ENCODE measurements at regions not wholly inside any gene's neighbourhood (a gene's known extent, or its start where the extent isn't known, plus 50 kb on each side); places are given as distances from the start of the nearest gene placed in this dataset.

DNA sequence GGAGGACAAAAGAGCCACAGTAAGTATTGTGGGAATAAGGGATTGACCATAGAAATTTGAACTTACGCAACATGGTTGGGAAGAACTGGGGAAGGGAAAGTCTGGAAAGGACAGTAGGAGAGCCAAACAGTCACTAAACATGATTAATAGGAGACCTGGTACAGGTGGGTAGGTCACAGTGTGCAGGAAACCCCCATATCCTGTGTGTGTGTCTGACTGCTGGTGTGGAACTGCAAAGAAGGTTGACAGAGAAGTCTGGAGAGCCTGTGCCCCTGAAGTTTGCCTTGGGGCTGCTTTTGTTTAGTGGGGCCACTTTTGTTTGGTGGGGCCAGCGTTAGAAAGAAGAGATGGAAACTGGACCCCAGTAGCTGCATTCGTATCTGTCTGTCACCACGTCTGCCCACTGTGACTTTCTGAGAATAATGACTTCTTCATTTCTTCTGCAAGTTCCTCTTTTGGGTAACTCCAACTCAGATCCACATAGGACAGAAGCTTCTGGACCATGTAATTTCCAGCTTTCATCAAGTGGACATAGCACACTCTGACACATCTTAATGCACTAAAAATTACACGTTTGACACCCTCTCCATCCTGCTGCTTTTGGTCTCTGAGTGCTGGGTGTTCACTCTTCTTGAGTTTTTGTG, 126.8 kb upstream of the RAG2 start:
- Histone ChIP-seq H3K4me3 (ENCODE audit: low read length) (no peak overlapping the region), H3K27ac (ENCODE audit: low read length) (no peak overlapping the region), H3K9me3 (ENCODE audit: control insufficient read depth, low read length) (no peaks in the 10 kb centered on the region), H3K27me3 (ENCODE audit: control insufficient read depth, insufficient read depth) (no peaks in the 10 kb centered on the region), H3K4me1 (ENCODE audit: control insufficient read depth, insufficient read depth, low read length) (no peaks in the 10 kb centered on the region)
- ATAC-seq, result no peak
- DNase-seq, result no peak
- WGBS, result 74% methylated on average over 5 of the region's 5 CpGs
- intact Hi-C loops (cut with DNase I), result no loop called here

DNA sequence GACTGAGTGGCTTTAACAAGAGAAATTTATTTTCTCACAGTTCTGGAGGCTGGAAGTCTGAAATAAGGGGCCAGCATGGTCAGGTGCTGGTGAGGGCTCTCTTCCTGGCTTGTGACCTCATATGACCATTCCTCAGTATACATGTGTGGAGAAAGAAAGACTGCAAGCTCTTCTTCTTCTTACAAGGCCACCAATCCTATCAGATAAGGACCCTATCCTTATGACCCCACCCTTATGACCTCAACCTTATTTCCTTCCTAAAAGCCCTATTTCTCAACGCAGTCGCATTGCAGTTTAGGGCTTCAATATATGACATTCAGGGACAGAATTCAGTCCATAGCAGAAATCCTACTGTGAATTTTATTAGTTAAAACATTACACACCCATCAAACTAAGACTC, 124.4 kb upstream of the RAG2 start:
- Histone ChIP-seq H3K27ac (ENCODE audit: low read length) (no peak overlapping the region), H3K4me1 (ENCODE audit: control insufficient read depth, insufficient read depth, low read length) (no peaks in the 10 kb centered on the region), H3K4me3 (ENCODE audit: low read length) (no peak overlapping the region), H3K9me3 (ENCODE audit: control insufficient read depth, low read length) (no peaks in the 10 kb centered on the region), H3K27me3 (ENCODE audit: control insufficient read depth, insufficient read depth) (no peaks in the 10 kb centered on the region)
- intact Hi-C loops (cut with DNase I), result no loop called here
- ATAC-seq (no peak), DNase-seq (no peak)
- 80% methylated on average over 2 of the region's 2 CpGs for WGBS

DNA sequence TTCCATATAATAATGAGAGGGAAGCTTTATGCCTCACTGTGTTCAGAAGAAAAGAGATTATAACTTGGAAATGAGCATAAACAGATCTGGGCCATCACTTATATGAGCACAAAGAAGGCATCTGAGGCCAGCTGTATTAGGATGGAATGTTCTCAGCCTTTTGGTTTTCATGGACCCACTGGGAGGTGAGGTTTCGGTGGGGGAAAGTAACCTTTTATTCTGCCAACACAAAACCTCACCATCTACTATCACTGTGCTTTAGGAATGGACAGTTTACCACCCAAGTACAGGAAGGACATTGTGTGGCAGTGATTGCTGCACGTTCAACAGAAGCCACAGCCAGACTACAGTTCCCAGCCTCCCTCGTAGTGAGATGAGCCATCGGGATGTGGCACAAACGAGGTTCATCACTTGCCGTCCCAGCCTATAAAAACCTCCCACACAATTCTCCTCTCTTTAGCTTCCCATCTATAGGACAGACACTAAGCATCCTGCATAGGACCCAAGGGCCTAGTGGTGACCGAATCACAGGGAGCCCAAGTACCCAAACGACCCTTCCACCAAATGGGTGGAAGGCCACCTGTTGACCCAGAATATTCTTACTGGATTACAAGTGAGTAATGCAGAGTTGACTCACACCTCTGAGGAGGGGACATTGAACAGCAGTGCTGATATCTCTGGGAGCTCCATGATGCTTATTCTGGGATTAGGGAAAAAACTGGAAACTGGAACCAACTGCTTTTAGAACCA, 121.5 kb upstream of the RAG2 start:
- H3K27ac ChIP-seq (ENCODE audit: low read length), result no peak overlapping the region
- ATAC-seq (no peak), DNase-seq (no peak)
- no peaks in the 10 kb centered on the region for H3K9me3 ChIP-seq (ENCODE audit: control insufficient read depth, low read length)
- no peak overlapping the region for H3K4me3 ChIP-seq (ENCODE audit: low read length)
- intact Hi-C loops (cut with DNase I), result no loop called here
- no peaks in the 10 kb centered on the region for H3K27me3 ChIP-seq (ENCODE audit: control insufficient read depth, insufficient read depth)
- 72% methylated on average over 8 of the region's 8 CpGs for WGBS
- no peaks in the 10 kb centered on the region for H3K4me1 ChIP-seq (ENCODE audit: control insufficient read depth, insufficient read depth, low read length)

DNA sequence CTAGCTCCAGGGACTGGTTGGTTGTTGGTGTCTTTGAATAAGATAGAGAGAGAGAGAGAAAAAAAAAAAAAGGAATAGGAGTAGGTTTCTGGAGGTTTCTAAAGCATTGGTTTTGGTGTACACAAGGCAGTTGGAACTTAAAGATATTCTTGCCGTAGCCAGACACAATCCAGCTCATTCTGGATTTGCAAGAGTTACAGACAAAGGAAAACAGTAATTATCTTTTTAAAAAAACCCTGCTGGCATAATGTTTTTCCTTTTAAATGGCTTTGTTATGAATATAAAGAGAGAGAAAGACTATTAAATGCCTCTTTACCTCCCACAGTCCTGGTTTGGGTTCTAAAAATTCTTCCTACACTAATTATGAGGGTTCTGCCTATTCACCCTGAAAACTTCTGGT, 120.4 kb upstream of the RAG2 start:
- no peaks in the 10 kb centered on the region for H3K27me3 ChIP-seq (ENCODE audit: control insufficient read depth, insufficient read depth)
- WGBS, result 26% methylated on average over 1 of the region's 1 CpG
- no peak for DNase-seq
- no peaks in the 10 kb centered on the region for H3K4me1 ChIP-seq (ENCODE audit: control insufficient read depth, insufficient read depth, low read length)
- no peak overlapping the region for H3K4me3 ChIP-seq (ENCODE audit: low read length)
- no peaks in the 10 kb centered on the region for H3K9me3 ChIP-seq (ENCODE audit: control insufficient read depth, low read length)
- intact Hi-C loops (cut with DNase I), result no loop called here
- H3K27ac ChIP-seq (ENCODE audit: low read length), result no peak overlapping the region
- ATAC-seq, result no peak

DNA sequence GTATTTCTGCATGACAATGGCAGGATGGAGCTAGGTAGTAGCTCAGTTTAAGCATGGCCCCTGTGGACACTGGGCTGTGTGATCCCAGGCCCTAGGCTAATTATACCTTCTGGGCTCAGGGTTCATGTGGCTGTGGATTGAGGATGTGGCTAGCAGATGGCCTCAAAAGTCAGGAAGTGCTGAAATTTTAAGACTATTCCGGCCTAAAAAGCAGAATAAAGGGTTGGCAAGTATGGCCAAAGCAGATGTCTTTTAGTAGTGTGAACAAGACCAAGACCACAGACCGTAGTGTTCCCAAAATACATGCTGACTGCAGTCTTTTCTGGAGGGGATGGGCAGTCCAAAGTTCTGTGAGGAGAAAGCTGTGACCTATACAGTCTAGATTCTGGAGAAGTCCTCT, 115.7 kb upstream of the RAG2 start:
- intact Hi-C loops (cut with DNase I), result no loop called here
- Histone ChIP-seq H3K4me1 (ENCODE audit: control insufficient read depth, insufficient read depth, low read length) (no peaks in the 10 kb centered on the region), H3K27me3 (ENCODE audit: control insufficient read depth, insufficient read depth) (no peaks in the 10 kb centered on the region), H3K4me3 (ENCODE audit: low read length) (no peak overlapping the region), H3K9me3 (ENCODE audit: control insufficient read depth, low read length) (no peaks in the 10 kb centered on the region), H3K27ac (ENCODE audit: low read length) (no peak overlapping the region)
- WGBS, result 74% methylated on average over 2 of the region's 2 CpGs
- DNase-seq (no peak), ATAC-seq (peak; percentile 47 to 50)

DNA sequence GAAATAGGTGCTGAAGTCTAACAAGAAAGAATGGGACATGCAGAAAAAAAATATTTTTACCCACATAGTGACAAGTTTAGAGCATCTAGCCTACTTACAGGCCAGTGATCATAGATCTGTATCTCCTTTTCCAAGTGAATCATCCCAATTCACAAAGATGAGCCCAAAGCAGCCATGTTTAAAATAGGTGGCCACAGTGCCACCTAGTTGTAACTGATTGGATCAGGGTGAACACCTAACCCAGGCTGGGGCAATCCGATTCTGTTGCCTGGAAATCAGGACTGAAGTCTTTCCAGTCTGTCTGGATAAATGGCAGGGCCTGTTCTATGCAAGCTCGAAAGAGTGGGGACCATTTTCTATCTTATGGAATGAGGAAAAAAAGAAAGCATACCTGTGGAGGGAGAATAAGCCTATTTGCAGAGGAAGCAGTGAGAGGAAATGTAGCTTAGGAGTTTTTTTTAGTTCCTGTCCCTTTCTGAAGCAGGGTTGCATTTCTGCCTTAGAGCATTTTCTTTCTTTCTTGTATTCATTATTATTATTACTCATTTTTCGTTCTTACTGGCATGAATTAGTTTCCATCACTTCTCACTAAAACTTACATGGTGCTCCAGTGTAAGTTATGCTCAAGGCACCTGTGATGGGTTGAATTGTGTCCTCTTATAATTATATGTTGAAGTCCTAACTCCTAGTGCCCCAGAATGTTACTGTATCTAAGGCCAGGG, 113.2 kb upstream of the RAG2 start:
- H3K27ac ChIP-seq (ENCODE audit: low read length), result no peak overlapping the region
- 79% methylated on average over 3 of the region's 3 CpGs for WGBS
- no peak overlapping the region for H3K4me3 ChIP-seq (ENCODE audit: low read length)
- no peaks in the 10 kb centered on the region for H3K27me3 ChIP-seq (ENCODE audit: control insufficient read depth, insufficient read depth)
- no peak for DNase-seq
- no peak for ATAC-seq
- no peaks in the 10 kb centered on the region for H3K9me3 ChIP-seq (ENCODE audit: control insufficient read depth, low read length)
- H3K4me1 ChIP-seq (ENCODE audit: control insufficient read depth, insufficient read depth, low read length), result no peaks in the 10 kb centered on the region
- intact Hi-C loops (cut with DNase I), result no loop called here
